Neural progenitor cell (in vitro differentiated cells): ENCODE measurements at regions not wholly inside any gene's neighbourhood (a gene's known extent, or its start where the extent isn't known, plus 50 kb on each side); places are given as distances from the start of the nearest gene placed in this dataset.
A peak's percentile ranks its signal among the peaks of the same experiment; 100 is the strongest.

ENCODE experiments used
- DNase-seq: peaks from one replicate; pipeline ENCODE4 v3.0.0-alpha.2; 2016; ENCODE audit warnings: low spot score
- H2AFZ ChIP-seq: fragments of 200-600 bp; sonication (generic); replicated peaks from 2 replicates; pipeline ENCODE4 v1.6.1; 2016; ENCODE audit warnings: antibody characterized with exemption
- H3F3A ChIP-seq: fragments of 200-600 bp; sonication (generic); 2 replicates; pipeline ENCODE4 v1.6.1; 2016; ENCODE audit warnings: antibody characterized with exemption, low read depth
- H3K27ac ChIP-seq: fragments of 200-600 bp; sonication (generic); 2 replicates; pipeline ENCODE4 v1.5.1; 2016; ENCODE audit warnings: mild to moderate bottlenecking
- H3K27me3 ChIP-seq: fragments of 200-600 bp; sonication (generic); 2 replicates; pipeline ENCODE4 v1.6.1; 2016; ENCODE audit warnings: mild to moderate bottlenecking, moderate library complexity
- H3K36me3 ChIP-seq: fragments of 200-600 bp; sonication (generic); 2 replicates; pipeline ENCODE4 v1.5.1; 2016
- H3K4me1 ChIP-seq: fragments of 200-600 bp; sonication (generic); 2 replicates; pipeline ENCODE4 v1.6.1; 2016; ENCODE audit warnings: mixed run types
- H3K4me2 ChIP-seq: fragments of 200-600 bp; sonication (generic); 2 replicates; pipeline ENCODE4 v1.6.1; 2016
- H3K4me3 ChIP-seq: fragments of 200-600 bp; sonication (generic); 2 replicates; pipeline ENCODE4 v1.5.1; 2016
- H3K79me2 ChIP-seq: fragments of 200-600 bp; sonication (generic); 2 replicates; pipeline ENCODE4 v1.6.1; 2016; ENCODE audit warnings: low read depth
- H3K9ac ChIP-seq: fragments of 200-600 bp; sonication (generic); 2 replicates; pipeline ENCODE4 v1.6.1; 2016
- H3K9me3 ChIP-seq: fragments of 200-600 bp; sonication (generic); 2 replicates; pipeline ENCODE4 v1.5.1; 2016; ENCODE audit warnings: low read depth
- H4K20me1 ChIP-seq: fragments of 200-600 bp; sonication (generic); 2 replicates; pipeline ENCODE4 v1.6.1; 2016; ENCODE audit warnings: low read depth
- H3K27ac Mint-ChIP-seq: 3 replicates; pipeline ENCODE4 v1.8.0; 2021; ENCODE audit warnings: mixed read lengths
- H3K27me3 Mint-ChIP-seq: 2 replicates; pipeline ENCODE4 v1.8.0; 2022; ENCODE audit warnings: low read depth, mild to moderate bottlenecking, inconsistent platforms, moderate library complexity, mixed read lengths; ENCODE audit not compliant: insufficient read depth
- H3K36me3 Mint-ChIP-seq: 3 replicates; pipeline ENCODE4 v1.8.0; 2021; ENCODE audit warnings: mixed read lengths
- H3K4me1 Mint-ChIP-seq: 3 replicates; pipeline ENCODE4 v1.8.0; 2021; ENCODE audit warnings: mixed read lengths
- H3K4me3 Mint-ChIP-seq: 3 replicates; pipeline ENCODE4 v1.8.0; 2021; ENCODE audit warnings: mild to moderate bottlenecking, moderate library complexity, mixed read lengths
- H3K9me3 Mint-ChIP-seq: 3 replicates; pipeline ENCODE4 v1.8.0; 2020; ENCODE audit warnings: mixed read lengths
- CTCF ChIP-seq: fragments of 200-600 bp; sonication (generic); IDR thresholded peaks from 2 replicates; pipeline ENCODE4 v1.5.1; 2017; ENCODE audit warnings: antibody characterized with exemption, mild to moderate bottlenecking
- EZH2 ChIP-seq: fragments of 200-600 bp; sonication (generic); IDR thresholded peaks from 2 replicates; pipeline ENCODE4 v1.6.1; 2017; ENCODE audit warnings: antibody characterized with exemption, mild to moderate bottlenecking, moderate library complexity
- EZH2phosphoT487 ChIP-seq: fragments of 200-600 bp; sonication (generic); IDR thresholded peaks from 2 replicates; pipeline ENCODE4 v1.6.1; 2017; ENCODE audit warnings: antibody characterized with exemption

- DNase-seq = no peak
- Mint-ChIP-seq H3K4me3 (no peak overlapping the region), H3K9me3 (no peaks in the 10 kb centered on the region), H3K27ac (no peak overlapping the region), H3K27me3 (peaks cover 2% of the 10 kb centered on the region), H3K4me1 (no peaks in the 10 kb centered on the region), H3K36me3 (no peaks in the 10 kb centered on the region)
- Histone ChIP-seq H3K27ac (no peak overlapping the region), H3K4me2 (no peak overlapping the region), H2AFZ (no peak overlapping the region), H3F3A (no peaks in the 10 kb centered on the region), H3K36me3 (no peaks in the 10 kb centered on the region), H3K79me2 (no peaks in the 10 kb centered on the region), H3K9ac (no peak overlapping the region), H3K9me3 (no peaks in the 10 kb centered on the region), H3K4me1 (no peaks in the 10 kb centered on the region), H3K27me3 (no peaks in the 10 kb centered on the region), H4K20me1 (no peaks in the 10 kb centered on the region), H3K4me3 (no peak overlapping the region)
- TF ChIP-seq CTCF = no peak
- no peak for TF ChIP-seq EZH2
- no peak for TF ChIP-seq EZH2phosphoT487
Measured at GRCh38 chr4:96835991-96836390, 996.1 kb downstream of the PDHA2 start.

DNA sequence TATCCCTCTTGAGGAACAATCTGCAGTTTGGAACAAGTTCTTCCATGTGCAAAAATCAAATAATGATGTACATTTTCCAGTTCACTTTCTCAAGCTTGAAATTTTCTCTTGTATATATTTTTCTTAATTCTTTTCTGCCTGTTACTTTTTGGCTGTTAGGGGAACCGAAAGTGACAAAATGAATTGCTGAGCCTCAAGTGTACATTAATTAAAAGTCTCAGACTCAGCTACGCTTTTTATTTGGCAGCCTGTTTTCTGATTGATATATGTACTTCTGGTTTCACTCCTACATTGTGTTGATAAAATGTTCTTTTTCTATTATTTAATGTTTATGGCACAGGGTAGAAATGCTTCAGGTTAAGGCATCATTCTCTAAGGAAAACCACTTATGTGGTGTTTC is 999.5 kb downstream of the PDHA2 start:
- Mint-ChIP-seq H3K4me3 (no peak overlapping the region), H3K36me3 (no peaks in the 10 kb centered on the region), H3K27me3 (peaks cover 2% of the 10 kb centered on the region), H3K27ac (no peak overlapping the region), H3K4me1 (no peaks in the 10 kb centered on the region), H3K9me3 (no peaks in the 10 kb centered on the region)
- Histone ChIP-seq H2AFZ (peak overlapping the region; percentile 4), H3K36me3 (no peaks in the 10 kb centered on the region), H3K9ac (no peak overlapping the region), H3K79me2 (no peaks in the 10 kb centered on the region), H4K20me1 (no peaks in the 10 kb centered on the region), H3K4me1 (no peaks in the 10 kb centered on the region), H3F3A (no peaks in the 10 kb centered on the region), H3K4me3 (no peak overlapping the region), H3K27me3 (no peaks in the 10 kb centered on the region), H3K9me3 (no peaks in the 10 kb centered on the region), H3K4me2 (no peak overlapping the region), H3K27ac (no peak overlapping the region)
- TF ChIP-seq EZH2 (no peak), CTCF (no peak), EZH2phosphoT487 (no peak)
- no peak for DNase-seq

DNA sequence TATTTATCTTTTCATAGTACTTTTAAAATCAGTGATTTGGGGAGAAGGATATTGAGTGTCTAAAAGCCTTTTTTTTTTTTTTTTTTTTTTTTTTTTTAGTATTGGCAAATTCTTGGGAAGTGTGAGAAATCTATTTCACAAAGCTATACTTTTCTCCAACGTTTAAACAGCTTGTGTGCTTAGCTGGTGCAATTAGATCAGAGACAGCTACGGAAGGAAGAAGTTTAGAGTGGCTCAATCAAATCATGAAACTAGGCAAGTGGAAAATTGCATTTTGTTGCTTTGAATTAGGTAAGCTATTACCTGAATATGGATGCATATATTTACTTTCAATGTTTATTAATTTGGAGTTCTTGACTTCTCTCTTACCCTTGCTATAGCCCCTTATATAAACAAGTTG is 1001.9 kb downstream of the PDHA2 start:
- no peak overlapping the region for H3K9ac ChIP-seq
- no peaks in the 10 kb centered on the region for H3K4me1 Mint-ChIP-seq
- no peaks in the 10 kb centered on the region for H3K4me1 ChIP-seq
- H3K27ac ChIP-seq = no peak overlapping the region
- no peaks in the 10 kb centered on the region for H3K36me3 Mint-ChIP-seq
- H3K9me3 ChIP-seq = no peaks in the 10 kb centered on the region
- no peaks in the 10 kb centered on the region for H3K79me2 ChIP-seq
- no peaks in the 10 kb centered on the region for H4K20me1 ChIP-seq
- no peak overlapping the region for H3K27ac Mint-ChIP-seq
- TF ChIP-seq EZH2phosphoT487 (no peak), EZH2 (no peak)
- H3F3A ChIP-seq = no peaks in the 10 kb centered on the region
- no peaks in the 10 kb centered on the region for H3K27me3 ChIP-seq
- H3K4me3 Mint-ChIP-seq = no peak overlapping the region
- H3K4me3 ChIP-seq = no peak overlapping the region
- H3K4me2 ChIP-seq = no peak overlapping the region
- no peak for DNase-seq
- no peaks in the 10 kb centered on the region for H3K9me3 Mint-ChIP-seq
- no peak overlapping the region for H2AFZ ChIP-seq
- no peaks in the 10 kb centered on the region for H3K36me3 ChIP-seq
- peaks cover 2% of the 10 kb centered on the region for H3K27me3 Mint-ChIP-seq

- Histone ChIP-seq H3K79me2 (no peaks in the 10 kb centered on the region), H3K36me3 (no peaks in the 10 kb centered on the region), H3K4me3 (no peak overlapping the region), H3K27ac (no peak overlapping the region), H4K20me1 (no peaks in the 10 kb centered on the region), H3K4me2 (no peak overlapping the region), H3K9me3 (no peaks in the 10 kb centered on the region), H3K9ac (no peak overlapping the region), H3K27me3 (no peaks in the 10 kb centered on the region), H2AFZ (no peak overlapping the region), H3F3A (no peaks in the 10 kb centered on the region), H3K4me1 (no peaks in the 10 kb centered on the region)
- H3K4me3 Mint-ChIP-seq = no peak overlapping the region
- no peak for TF ChIP-seq EZH2phosphoT487
- TF ChIP-seq EZH2 = no peak
- no peak for TF ChIP-seq CTCF
- H3K9me3 Mint-ChIP-seq = no peaks in the 10 kb centered on the region
- H3K36me3 Mint-ChIP-seq = no peaks in the 10 kb centered on the region
- H3K27ac Mint-ChIP-seq = no peak overlapping the region
- DNase-seq = no peak
- H3K4me1 Mint-ChIP-seq = no peaks in the 10 kb centered on the region
- H3K27me3 Mint-ChIP-seq = no peaks in the 10 kb centered on the region
Measured at GRCh38 chr4:96844858-96845490, 1005.1 kb downstream of the PDHA2 start.
